ENCODE measurements at regions not wholly inside any gene's neighbourhood (a gene's known extent, or its start where the extent isn't known, plus 50 kb on each side); places are given as distances from the start of the nearest gene placed in this dataset.
A peak's percentile ranks its signal among the peaks of the same experiment; 100 is the strongest.

DNA sequence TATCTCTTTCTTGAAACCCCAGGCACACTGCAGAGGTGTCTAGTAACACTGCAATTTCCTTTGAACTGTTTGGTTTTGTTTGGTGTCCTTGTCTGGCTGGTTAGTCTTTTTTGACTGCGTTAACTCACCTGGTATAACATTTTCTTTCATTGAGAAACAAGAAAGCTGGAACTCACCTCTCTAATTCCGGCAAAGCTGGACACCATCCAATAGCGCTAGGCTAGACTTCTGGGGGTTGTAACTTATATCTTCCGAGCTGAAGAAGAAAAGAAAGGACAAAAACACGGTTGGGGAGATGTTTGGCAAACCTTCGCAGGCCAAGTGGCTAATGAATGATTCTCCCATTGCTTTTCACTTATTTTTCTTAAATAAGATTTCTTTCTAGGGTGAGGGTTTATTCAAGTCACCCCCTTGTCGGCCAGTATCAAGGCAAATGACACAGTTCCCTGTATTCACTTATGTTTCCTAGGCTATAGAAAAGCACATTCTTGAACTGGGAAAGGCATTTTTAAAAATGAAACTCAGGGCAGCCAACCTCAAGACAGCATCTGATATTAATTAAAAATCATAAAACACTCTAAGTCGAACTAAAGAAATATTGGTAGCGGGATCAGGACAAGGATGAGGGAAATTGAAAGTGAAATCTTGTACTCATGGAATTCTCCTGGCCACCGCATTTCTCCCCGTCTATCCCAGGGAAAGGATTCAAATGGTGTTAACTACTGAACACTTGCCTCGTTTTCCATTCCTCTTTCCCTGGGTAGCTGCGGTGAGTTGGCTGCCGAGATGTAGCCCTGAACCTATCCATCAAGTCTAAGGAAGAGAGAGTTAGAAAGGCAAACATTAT lies 95.9 kb upstream of the ZFHX3 start:
- no peaks in the 10 kb centered on the region for H3K27me3 ChIP-seq (ENCODE audit: control insufficient read depth, insufficient read depth, low read length)
- peak overlapping the region; percentile 20 for H3K4me2 ChIP-seq (ENCODE audit: low read length)
- H3K79me2 ChIP-seq = no peaks in the 10 kb centered on the region
- H3K27ac ChIP-seq = no peak overlapping the region
- H3K36me3 ChIP-seq (ENCODE audit: control insufficient read depth, insufficient read depth, low read length) = no peaks in the 10 kb centered on the region
- no peaks in the 10 kb centered on the region for H3K4me1 ChIP-seq
- H3K4me3 ChIP-seq (ENCODE audit: low read depth, low read length) = peak overlapping the region; percentile 32
- no peak overlapping the region for H3K9ac ChIP-seq
- TF ChIP-seq, protein P1, sequence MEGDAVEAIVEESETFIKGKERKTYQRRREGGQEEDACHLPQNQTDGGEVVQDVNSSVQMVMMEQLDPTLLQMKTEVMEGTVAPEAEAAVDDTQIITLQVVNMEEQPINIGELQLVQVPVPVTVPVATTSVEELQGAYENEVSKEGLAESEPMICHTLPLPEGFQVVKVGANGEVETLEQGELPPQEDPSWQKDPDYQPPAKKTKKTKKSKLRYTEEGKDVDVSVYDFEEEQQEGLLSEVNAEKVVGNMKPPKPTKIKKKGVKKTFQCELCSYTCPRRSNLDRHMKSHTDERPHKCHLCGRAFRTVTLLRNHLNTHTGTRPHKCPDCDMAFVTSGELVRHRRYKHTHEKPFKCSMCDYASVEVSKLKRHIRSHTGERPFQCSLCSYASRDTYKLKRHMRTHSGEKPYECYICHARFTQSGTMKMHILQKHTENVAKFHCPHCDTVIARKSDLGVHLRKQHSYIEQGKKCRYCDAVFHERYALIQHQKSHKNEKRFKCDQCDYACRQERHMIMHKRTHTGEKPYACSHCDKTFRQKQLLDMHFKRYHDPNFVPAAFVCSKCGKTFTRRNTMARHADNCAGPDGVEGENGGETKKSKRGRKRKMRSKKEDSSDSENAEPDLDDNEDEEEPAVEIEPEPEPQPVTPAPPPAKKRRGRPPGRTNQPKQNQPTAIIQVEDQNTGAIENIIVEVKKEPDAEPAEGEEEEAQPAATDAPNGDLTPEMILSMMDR (IDR thresholded peaks at IDR 0.05) = no peak
- no peaks in the 10 kb centered on the region for H3K9me3 ChIP-seq (ENCODE audit: control insufficient read depth, low read length)
- peak overlapping the region; percentile 45 for H2AFZ ChIP-seq

DNA sequence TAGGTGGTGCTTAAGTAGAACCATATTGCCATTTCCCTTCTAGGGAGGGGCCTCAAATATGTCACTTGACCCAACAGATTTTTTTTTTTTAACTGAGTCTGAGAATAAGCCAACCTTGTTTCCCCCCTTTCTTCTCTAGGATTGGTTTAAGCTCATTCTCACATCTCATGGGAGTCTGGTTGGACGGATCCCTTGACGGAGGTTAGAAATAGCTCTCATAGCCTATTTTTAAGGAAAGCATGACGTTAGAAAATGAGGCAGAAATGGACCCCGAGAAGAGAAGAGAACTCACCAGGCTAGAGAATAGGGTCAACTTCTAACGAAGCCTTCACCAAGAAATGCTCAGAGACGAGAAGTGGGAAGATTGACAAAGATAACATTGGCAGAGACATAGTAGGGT lies 95.1 kb upstream of the ZFHX3 start:
- Histone ChIP-seq H3K9me3 (ENCODE audit: control insufficient read depth, low read length) (no peaks in the 10 kb centered on the region), H3K4me1 (no peaks in the 10 kb centered on the region), H2AFZ (no peak overlapping the region), H3K4me2 (ENCODE audit: low read length) (no peak overlapping the region), H3K79me2 (no peaks in the 10 kb centered on the region), H3K27ac (no peak overlapping the region), H3K27me3 (ENCODE audit: control insufficient read depth, insufficient read depth, low read length) (no peaks in the 10 kb centered on the region), H3K36me3 (ENCODE audit: control insufficient read depth, insufficient read depth, low read length) (no peaks in the 10 kb centered on the region), H3K9ac (no peak overlapping the region), H3K4me3 (ENCODE audit: low read depth, low read length) (no peak overlapping the region)
- TF ChIP-seq, protein P1 (IDR thresholded peaks at IDR 0.05) = no peak

DNA sequence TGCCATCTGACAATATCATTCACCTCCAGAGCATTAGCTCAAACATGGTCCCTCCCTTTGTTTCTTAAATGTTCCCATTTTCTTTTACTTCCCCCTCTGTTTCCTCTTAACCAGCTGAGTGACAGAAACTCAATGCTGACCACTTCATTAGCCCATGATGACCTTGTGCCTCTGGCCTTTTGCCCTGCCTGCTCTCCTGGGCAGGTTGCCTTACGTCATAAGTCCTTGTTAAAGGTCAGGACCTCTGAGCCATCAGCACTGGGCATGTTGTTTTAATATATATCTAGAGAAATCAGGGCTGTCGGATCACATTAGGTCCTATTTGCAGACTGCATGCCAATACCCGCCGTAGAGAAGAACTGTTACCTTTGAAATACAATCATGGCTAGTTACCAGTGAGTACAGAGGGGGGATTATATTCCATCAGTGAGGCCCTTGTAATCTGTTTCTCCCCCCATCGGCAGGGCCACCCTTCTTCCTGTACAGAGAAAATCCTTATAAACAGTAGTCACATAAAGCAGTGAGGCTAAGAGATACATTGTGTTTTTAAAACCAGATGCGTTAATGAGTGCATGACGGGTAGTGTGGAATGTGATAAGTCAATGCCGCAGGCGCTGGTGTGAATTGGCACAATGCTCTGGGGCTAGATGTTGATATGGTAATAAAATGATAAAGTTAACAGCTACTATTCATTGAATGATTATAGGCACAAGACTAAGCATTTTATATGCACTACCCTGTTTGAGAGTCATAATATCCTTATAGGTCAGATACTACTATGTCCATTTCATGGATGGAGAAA lies 94.3 kb upstream of the ZFHX3 start:
- Histone ChIP-seq H3K79me2 (no peaks in the 10 kb centered on the region), H3K4me1 (no peaks in the 10 kb centered on the region), H3K36me3 (ENCODE audit: control insufficient read depth, insufficient read depth, low read length) (no peaks in the 10 kb centered on the region), H2AFZ (no peak overlapping the region), H3K27ac (no peak overlapping the region), H3K9me3 (ENCODE audit: control insufficient read depth, low read length) (no peaks in the 10 kb centered on the region), H3K9ac (no peak overlapping the region), H3K27me3 (ENCODE audit: control insufficient read depth, insufficient read depth, low read length) (no peaks in the 10 kb centered on the region), H3K4me3 (ENCODE audit: low read depth, low read length) (no peak overlapping the region), H3K4me2 (ENCODE audit: low read length) (no peak overlapping the region)
- TF ChIP-seq, protein P1 (IDR thresholded peaks at IDR 0.05) = no peak

DNA sequence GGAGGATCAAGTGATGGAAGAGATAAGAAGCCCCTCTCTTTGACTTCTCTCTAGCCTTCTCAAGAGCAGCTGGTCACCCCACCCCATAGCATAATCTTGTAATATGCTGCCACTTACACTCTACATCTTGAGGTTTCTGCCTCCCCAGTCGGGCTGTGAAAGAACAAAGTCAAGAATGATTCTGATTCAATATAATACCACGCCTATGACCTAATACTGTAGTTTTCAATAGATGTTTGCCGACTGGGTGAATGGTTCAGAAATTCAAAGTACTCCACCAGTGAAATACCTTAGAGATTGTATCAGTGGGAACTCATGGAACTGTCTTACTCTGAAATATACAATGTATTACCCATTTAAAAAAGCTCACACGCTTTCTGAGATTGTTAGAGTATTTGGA lies 93.0 kb upstream of the ZFHX3 start:
- Histone ChIP-seq H3K4me2 (ENCODE audit: low read length) (no peak overlapping the region), H3K27ac (no peak overlapping the region), H3K79me2 (no peaks in the 10 kb centered on the region), H3K9ac (no peak overlapping the region), H2AFZ (no peak overlapping the region), H3K27me3 (ENCODE audit: control insufficient read depth, insufficient read depth, low read length) (no peaks in the 10 kb centered on the region), H3K4me1 (no peaks in the 10 kb centered on the region), H3K4me3 (ENCODE audit: low read depth, low read length) (no peak overlapping the region), H3K36me3 (ENCODE audit: control insufficient read depth, insufficient read depth, low read length) (no peaks in the 10 kb centered on the region), H3K9me3 (ENCODE audit: control insufficient read depth, low read length) (no peaks in the 10 kb centered on the region)
- TF ChIP-seq, protein P1 (IDR thresholded peaks at IDR 0.05) = no peak
